ENCODE measurements at regions not wholly inside any gene's neighbourhood (a gene's known extent, or its start where the extent isn't known, plus 50 kb on each side); places are given as distances from the start of the nearest gene placed in this dataset.

DNA sequence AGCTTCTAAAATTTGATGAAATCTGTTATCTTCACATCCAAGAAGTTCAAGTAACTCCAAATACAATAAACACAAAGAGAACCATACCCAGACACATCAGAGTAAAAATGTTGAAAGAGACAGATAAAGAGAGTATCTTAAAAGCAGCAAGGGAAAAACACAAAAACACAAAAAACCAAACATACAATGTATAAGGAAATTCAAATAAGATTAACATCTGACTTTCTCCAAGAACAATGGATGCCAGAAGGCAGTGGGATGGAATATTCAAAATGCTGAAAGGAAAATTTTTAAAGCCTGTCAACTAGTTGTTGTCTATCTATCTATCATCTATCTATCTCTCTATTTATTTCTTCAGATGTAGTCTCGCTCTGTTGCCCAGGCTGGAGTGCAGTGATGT lies 72.4 kb upstream of the MKLN1 start (continued):
- no peak for TF ChIP-seq ZFP3 (tag by site-specific recombination; IDR thresholded peaks at IDR 0.05; ENCODE audit: low read depth)
- TF ChIP-seq SETDB1 (IDR thresholded peaks at IDR 0.05; ENCODE audit: insufficient read length, low read length), result peak; percentile 64
- TF ChIP-seq ZNF549 (tag by site-specific recombination; IDR thresholded peaks at IDR 0.05), result peak; percentile 33; the same call in 1 of the 2 replicates
- TF ChIP-seq ZNF558 (tag by site-specific recombination; IDR thresholded peaks at IDR 0.05), result peak; percentile 58; the same call in 1 of the 2 replicates
- TF ChIP-seq ZNF248 (tag by site-specific recombination; IDR thresholded peaks at IDR 0.05), result peak; percentile 92; the same call in 1 of the 2 replicates
- TF ChIP-seq, protein P1, sequence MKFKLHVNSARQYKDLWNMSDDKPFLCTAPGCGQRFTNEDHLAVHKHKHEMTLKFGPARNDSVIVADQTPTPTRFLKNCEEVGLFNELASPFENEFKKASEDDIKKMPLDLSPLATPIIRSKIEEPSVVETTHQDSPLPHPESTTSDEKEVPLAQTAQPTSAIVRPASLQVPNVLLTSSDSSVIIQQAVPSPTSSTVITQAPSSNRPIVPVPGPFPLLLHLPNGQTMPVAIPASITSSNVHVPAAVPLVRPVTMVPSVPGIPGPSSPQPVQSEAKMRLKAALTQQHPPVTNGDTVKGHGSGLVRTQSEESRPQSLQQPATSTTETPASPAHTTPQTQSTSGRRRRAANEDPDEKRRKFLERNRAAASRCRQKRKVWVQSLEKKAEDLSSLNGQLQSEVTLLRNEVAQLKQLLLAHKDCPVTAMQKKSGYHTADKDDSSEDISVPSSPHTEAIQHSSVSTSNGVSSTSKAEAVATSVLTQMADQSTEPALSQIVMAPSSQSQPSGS (tag by site-specific recombination; IDR thresholded peaks at IDR 0.05; ENCODE audit: low read depth), result no peak
- no peak for TF ChIP-seq WT1 (tag by site-specific recombination; IDR thresholded peaks at IDR 0.05)
- 0 out of 2 replicates have a peak, but pooled peaks have one; percentile 35 for TF ChIP-seq ZNF677 (tag by site-specific recombination; IDR thresholded peaks at IDR 0.05)

DNA sequence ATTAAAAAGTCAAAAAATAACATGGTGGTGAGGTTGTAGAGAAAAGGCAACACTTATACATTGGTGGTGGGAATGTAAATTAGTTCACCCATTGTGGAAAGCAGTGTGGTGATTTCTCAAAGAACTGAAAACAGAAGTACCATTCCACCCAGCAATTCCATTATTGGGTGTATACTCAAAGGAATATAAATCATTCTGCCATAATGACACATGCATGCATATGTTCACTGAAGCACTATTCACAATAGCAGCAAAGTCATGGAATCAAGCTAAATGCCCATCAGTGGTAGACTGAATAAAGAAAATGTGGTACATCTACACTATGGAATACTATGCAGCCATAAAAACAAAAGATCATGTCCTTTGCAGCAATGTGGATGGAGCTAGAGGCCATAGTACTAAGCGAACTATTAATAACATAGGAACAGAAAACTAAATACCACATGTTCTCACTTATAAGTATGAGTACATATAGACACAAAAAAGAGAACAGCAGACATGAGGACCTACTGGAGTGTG lies 66.1 kb upstream of the MKLN1 start:
- ChIA-PET CTCF (interaction anchor here (0.7 kb wide), 1 partner anchor 37 kb away, joined by 4 read pairs; no protein-coding TSS in a partner anchor), POLR2A (no interaction called here)
- Histone ChIP-seq H3K4me3 (ENCODE audit: low read depth, low read length) (no peak overlapping the region), H3K9me3 (ENCODE audit: control insufficient read depth, insufficient read depth, low read depth, low read length) (no peaks in the 10 kb centered on the region), H3K4me1 (ENCODE audit: control insufficient read depth, insufficient read depth, low read length) (no peaks in the 10 kb centered on the region), H3K36me3 (ENCODE audit: control insufficient read depth in 2 of 2, insufficient read depth in 1 of 2, low read length in 2 of 2) (no peaks in the 10 kb centered on the region), H3K27ac (ENCODE audit: extremely low read depth, low read depth, low read length) (no peak overlapping the region)
- TF ChIP-seq ZNF146 (tag by site-specific recombination; IDR thresholded peaks at IDR 0.05), result peak; percentile 27; the same call in 1 of the 2 replicates
- no peak for TF ChIP-seq ZNF747 (tag by site-specific recombination; IDR thresholded peaks at IDR 0.05)

DNA sequence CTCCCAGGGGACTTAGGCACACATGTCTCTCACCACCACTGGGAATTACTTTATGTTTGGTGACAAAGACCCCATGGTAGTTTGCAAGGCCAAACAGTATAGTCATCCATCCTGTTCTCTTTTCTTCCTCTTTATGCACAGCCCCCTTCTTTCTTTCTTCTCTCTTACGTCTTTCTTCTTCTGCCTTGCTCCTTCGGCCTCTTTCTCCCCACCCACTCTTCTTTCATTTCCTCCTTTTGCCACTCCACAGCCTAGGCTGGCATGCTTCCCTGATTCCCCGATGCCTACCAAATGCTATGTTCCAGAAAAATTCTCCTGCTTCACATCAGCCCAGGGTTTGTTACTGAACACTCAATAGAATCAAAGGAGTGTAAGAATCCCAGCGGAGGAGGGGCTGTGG lies 62.4 kb upstream of the MKLN1 start:
- H3K36me3 ChIP-seq (ENCODE audit: control insufficient read depth in 2 of 2, insufficient read depth in 1 of 2, low read length in 2 of 2), result no peaks in the 10 kb centered on the region
- H3K9me3 ChIP-seq (ENCODE audit: control insufficient read depth, insufficient read depth, low read depth, low read length), result no peaks in the 10 kb centered on the region
- no peaks in the 10 kb centered on the region for H3K4me1 ChIP-seq (ENCODE audit: control insufficient read depth, insufficient read depth, low read length)
- H3K27ac ChIP-seq (ENCODE audit: extremely low read depth, low read depth, low read length), result no peak overlapping the region
- no peak for TF ChIP-seq ZFP37 (tag by site-specific recombination; IDR thresholded peaks at IDR 0.05)
- no peak for TF ChIP-seq ZNF146 (tag by site-specific recombination; IDR thresholded peaks at IDR 0.05)
- TF ChIP-seq ZFP3 (tag by site-specific recombination; IDR thresholded peaks at IDR 0.05; ENCODE audit: low read depth), result no peak
- TF ChIP-seq ZNF10 (tag by site-specific recombination; IDR thresholded peaks at IDR 0.05), result no peak
- TF ChIP-seq OVOL3 (tag by site-specific recombination; IDR thresholded peaks at IDR 0.05), result no peak
- no peak for TF ChIP-seq TCF7L2 (IDR thresholded peaks at IDR 0.05; ENCODE audit: borderline replicate concordance, low read depth, low read length)
- TF ChIP-seq GLIS2 (tag by site-specific recombination; IDR thresholded peaks at IDR 0.05), result no peak
- no peak for TF ChIP-seq ZNF19 (tag by site-specific recombination; IDR thresholded peaks at IDR 0.05; ENCODE audit: low read depth)
- TF ChIP-seq ZNF514 (tag by site-specific recombination; IDR thresholded peaks at IDR 0.05), result no peak
- TF ChIP-seq ZNF24 (tag by site-specific recombination; IDR thresholded peaks at IDR 0.05), result no peak
- no peak for TF ChIP-seq ZNF621 (tag by site-specific recombination; IDR thresholded peaks at IDR 0.05)
- no peak for TF ChIP-seq GLIS1 (tag by site-specific recombination; IDR thresholded peaks at IDR 0.05)
- TF ChIP-seq ZNF132 (tag by site-specific recombination; IDR thresholded peaks at IDR 0.05; ENCODE audit: borderline replicate concordance), result no peak
- no peak overlapping the region for H3K4me3 ChIP-seq (ENCODE audit: low read depth, low read length)
- ChIA-PET CTCF (no interaction called here), POLR2A (no interaction called here)

DNA sequence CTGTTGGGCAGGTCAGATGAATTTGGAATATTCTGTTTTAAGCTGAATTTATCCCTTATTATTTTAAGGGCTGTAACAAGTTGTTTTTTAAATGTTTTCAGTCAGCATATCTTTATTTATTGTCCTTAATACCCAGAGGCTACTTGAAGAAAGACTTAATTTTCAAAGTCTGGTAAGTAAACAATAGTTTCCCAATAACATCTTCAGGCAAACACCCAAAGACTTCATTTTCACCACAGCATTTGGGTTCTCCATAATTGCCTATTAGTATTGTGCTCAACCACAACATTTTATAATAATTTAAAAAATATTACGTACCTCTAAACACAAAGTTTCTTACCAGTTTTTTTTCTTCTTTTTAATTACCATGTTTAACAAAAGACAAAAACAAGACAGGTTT lies 60.0 kb upstream of the MKLN1 start:
- Histone ChIP-seq H3K4me1 (ENCODE audit: control insufficient read depth, insufficient read depth, low read length) (no peaks in the 10 kb centered on the region), H3K9me3 (ENCODE audit: control insufficient read depth, insufficient read depth, low read depth, low read length) (no peaks in the 10 kb centered on the region), H3K4me3 (ENCODE audit: low read depth, low read length) (no peak overlapping the region), H3K36me3 (ENCODE audit: control insufficient read depth in 2 of 2, insufficient read depth in 1 of 2, low read length in 2 of 2) (no peaks in the 10 kb centered on the region), H3K27ac (ENCODE audit: extremely low read depth, low read depth, low read length) (no peak overlapping the region)
- POLR2A ChIA-PET, result no interaction called here
- TF ChIP-seq ZNF37A (tag by site-specific recombination; IDR thresholded peaks at IDR 0.05) (no peak), ZNF658 (tag by site-specific recombination; IDR thresholded peaks at IDR 0.05) (no peak), GLIS2 (tag by site-specific recombination; IDR thresholded peaks at IDR 0.05) (no peak), KLF16 (tag by site-specific recombination; IDR thresholded peaks at IDR 0.05) (no peak)
- CTCF ChIA-PET, result interaction anchor here (0.7 kb wide), 1 partner anchor 20 kb away, joined by 3 read pairs; no protein-coding TSS in a partner anchor

Data from HEK293 (cell line).